A549 (cell line): ENCODE measurements at regions not wholly inside any gene's neighbourhood (a gene's known extent, or its start where the extent isn't known, plus 50 kb on each side); places are given as distances from the start of the nearest gene placed in this dataset.

Source experiments
- BCL3 ChIP-seq: fragments of >200 bp; sonication (Bioruptor Twin); formaldehyde crosslinking; IDR thresholded peaks from 3 replicates; pipeline ENCODE4 v1.6.1; 2016
- CTCF ChIP-seq: fragments of >200 bp; sonication (Bioruptor Twin); formaldehyde crosslinking; IDR thresholded peaks from 3 replicates; pipeline ENCODE4 v1.5.1; 2016
- EP300 ChIP-seq, 2 experiments: fragments of >200 bp; sonication (Bioruptor Twin); formaldehyde crosslinking; IDR thresholded peaks; 2 replicates in 1 of 2; 3 replicates in 1 of 2; pipeline ENCODE4 v1.6.1; 2016 to 2017
- ESRRA ChIP-seq: fragments of 150-350 bp; IDR thresholded peaks from 2 replicates; pipeline ENCODE4 v1.6.1; 2014; ENCODE audit warnings: mild to moderate bottlenecking, low read length, borderline replicate concordance
- JUNB ChIP-seq: fragments of >200 bp; sonication (Bioruptor Twin); formaldehyde crosslinking; IDR thresholded peaks from 2 replicates; pipeline ENCODE4 v1.6.1; 2016
- POLR2A ChIP-seq: IDR thresholded peaks from 2 replicates; pipeline ENCODE4 v1.6.1; 2012; ENCODE audit warnings: mild to moderate bottlenecking, low read length
- RAD21 ChIP-seq, 2 experiments: fragments of >200 bp in 1 of 2; sonication (Bioruptor Twin) in 1 of 2; formaldehyde crosslinking in 1 of 2; IDR thresholded peaks in 1 of 2; conservative IDR thresholded peaks in 1 of 2; 2 replicates in 1 of 2; 3 replicates in 1 of 2; pipeline ENCODE4 v1.6.1; 2012 to 2018; ENCODE audit warnings: inconsistent platforms in 1 of 2
- RFX5 ChIP-seq: fragments of 450-650 bp; IDR thresholded peaks from 2 replicates; pipeline ENCODE4 v1.7.1; 2014; ENCODE audit warnings: antibody characterized with exemption, mild to moderate bottlenecking, moderate library complexity
- SMC3 ChIP-seq: fragments of >200 bp; sonication (Bioruptor Twin); formaldehyde crosslinking; IDR thresholded peaks from 3 replicates; pipeline ENCODE4 v1.6.1; 2018; ENCODE audit warnings: inconsistent platforms
- ZNF302 ChIP-seq: fragments of 250-450 bp; sonication (Bioruptor Pico); IDR thresholded peaks from 2 replicates; pipeline ENCODE4 v1.9.0; 2021; ENCODE audit warnings: inconsistent platforms, mild to moderate bottlenecking, moderate library complexity
- TF ChIP-seq, protein P1 (sequence below): fragments of 200-600 bp; sonication (generic); IDR thresholded peaks from 2 replicates; pipeline ENCODE4 v1.6.1; 2016; ENCODE audit warnings: antibody characterized with exemption, mild to moderate bottlenecking, moderate library complexity

DNA sequence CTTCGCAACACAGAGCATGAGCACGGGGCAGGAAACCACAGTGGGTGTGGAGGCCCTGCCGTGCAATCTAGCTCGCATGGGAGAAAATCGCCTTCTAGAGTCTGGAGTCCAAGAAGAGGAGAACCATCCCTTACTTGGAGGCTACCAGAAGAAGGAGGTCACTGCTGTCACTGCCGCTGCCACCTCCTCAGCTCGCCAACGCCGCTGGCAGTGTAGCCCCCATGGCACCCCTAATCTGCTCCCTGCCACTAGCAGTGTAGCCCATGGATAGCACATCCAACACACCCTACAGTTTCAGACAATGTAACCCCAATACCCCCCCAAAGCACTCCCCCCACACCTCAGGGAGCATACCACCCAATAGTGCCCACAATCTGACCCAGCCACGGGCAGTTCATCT lies 438.0 kb upstream of the ZNF337 start:
- TF ChIP-seq CTCF, result no peak
- TF ChIP-seq EP300 (IDR thresholded peaks at IDR 0.05), result no peak
- TF ChIP-seq RAD21 (conservative IDR thresholded peaks at IDR 0.05 in 1 of 2, IDR thresholded peaks at IDR 0.05 in 1 of 2), result no peak
- TF ChIP-seq POLR2A, result no peak
- TF ChIP-seq BCL3, result no peak
- TF ChIP-seq RFX5, result no peak
- no peak for TF ChIP-seq SMC3
- no peak for TF ChIP-seq ESRRA
- TF ChIP-seq JUNB, result no peak
- TF ChIP-seq, protein P1, sequence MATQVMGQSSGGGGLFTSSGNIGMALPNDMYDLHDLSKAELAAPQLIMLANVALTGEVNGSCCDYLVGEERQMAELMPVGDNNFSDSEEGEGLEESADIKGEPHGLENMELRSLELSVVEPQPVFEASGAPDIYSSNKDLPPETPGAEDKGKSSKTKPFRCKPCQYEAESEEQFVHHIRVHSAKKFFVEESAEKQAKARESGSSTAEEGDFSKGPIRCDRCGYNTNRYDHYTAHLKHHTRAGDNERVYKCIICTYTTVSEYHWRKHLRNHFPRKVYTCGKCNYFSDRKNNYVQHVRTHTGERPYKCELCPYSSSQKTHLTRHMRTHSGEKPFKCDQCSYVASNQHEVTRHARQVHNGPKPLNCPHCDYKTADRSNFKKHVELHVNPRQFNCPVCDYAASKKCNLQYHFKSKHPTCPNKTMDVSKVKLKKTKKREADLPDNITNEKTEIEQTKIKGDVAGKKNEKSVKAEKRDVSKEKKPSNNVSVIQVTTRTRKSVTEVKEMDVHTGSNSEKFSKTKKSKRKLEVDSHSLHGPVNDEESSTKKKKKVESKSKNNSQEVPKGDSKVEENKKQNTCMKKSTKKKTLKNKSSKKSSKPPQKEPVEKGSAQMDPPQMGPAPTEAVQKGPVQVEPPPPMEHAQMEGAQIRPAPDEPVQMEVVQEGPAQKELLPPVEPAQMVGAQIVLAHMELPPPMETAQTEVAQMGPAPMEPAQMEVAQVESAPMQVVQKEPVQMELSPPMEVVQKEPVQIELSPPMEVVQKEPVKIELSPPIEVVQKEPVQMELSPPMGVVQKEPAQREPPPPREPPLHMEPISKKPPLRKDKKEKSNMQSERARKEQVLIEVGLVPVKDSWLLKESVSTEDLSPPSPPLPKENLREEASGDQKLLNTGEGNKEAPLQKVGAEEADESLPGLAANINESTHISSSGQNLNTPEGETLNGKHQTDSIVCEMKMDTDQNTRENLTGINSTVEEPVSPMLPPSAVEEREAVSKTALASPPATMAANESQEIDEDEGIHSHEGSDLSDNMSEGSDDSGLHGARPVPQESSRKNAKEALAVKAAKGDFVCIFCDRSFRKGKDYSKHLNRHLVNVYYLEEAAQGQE, result no peak
- TF ChIP-seq ZNF302 (CRISPR knock-in tag), result no peak
